ENCODE measurements at regions not wholly inside any gene's neighbourhood (a gene's known extent, or its start where the extent isn't known, plus 50 kb on each side); places are given as distances from the start of the nearest gene placed in this dataset.

- H3K4me3 ChIP-seq (ENCODE audit: low read length), result no peak overlapping the region
- DNase-seq, result no peak
- H3K79me2 ChIP-seq (ENCODE audit: low read length), result no peaks in the 10 kb centered on the region
- H3K4me1 ChIP-seq (ENCODE audit: low read length), result peaks cover 16% of the 10 kb centered on the region
- no peak overlapping the region for H2AFZ ChIP-seq (ENCODE audit: low read length)
- no peak overlapping the region for H3K4me2 ChIP-seq (ENCODE audit: low read depth, low read length)
- H3K9me2 ChIP-seq (replicated peaks; ENCODE audit: insufficient read depth, low read length), result no peaks in the 10 kb centered on the region
- H3K27ac ChIP-seq (ENCODE audit: low read length), result no peak overlapping the region
- TF ChIP-seq CTCF (IDR thresholded peaks at IDR 0.05; ENCODE audit: low read length), result no peak
- TF ChIP-seq EZH2 (optimal IDR thresholded peaks at IDR 0.05; ENCODE audit: low read depth, low read length), result no peak
- no peak for TF ChIP-seq EZH2phosphoT487 (IDR thresholded peaks at IDR 0.05; ENCODE audit: low read length)
- peaks cover 11% of the 10 kb centered on the region for H3F3A ChIP-seq (ENCODE audit: insufficient read depth, low read length)
- H3K9ac ChIP-seq (ENCODE audit: low read length), result no peak overlapping the region
- no peaks in the 10 kb centered on the region for H3K9me3 ChIP-seq (replicated peaks; ENCODE audit: insufficient read depth, low read length)
- H3K36me3 ChIP-seq (replicated peaks; ENCODE audit: insufficient read depth, low read length), result no peaks in the 10 kb centered on the region
- H4K20me1 ChIP-seq (ENCODE audit: insufficient read depth, low read length), result no peaks in the 10 kb centered on the region
- no peaks in the 10 kb centered on the region for H3K27me3 ChIP-seq (replicated peaks; ENCODE audit: insufficient read depth, low read length)
These were observed 790.5 kb downstream of the RNF144A start for GRCh38 chr2:7707723-7708122.

GRCh38 chr2:7709907-7710306 lies 792.7 kb downstream of the RNF144A start:
- no peak for DNase-seq
- H3K4me3 ChIP-seq (ENCODE audit: low read length), result no peak overlapping the region
- no peak overlapping the region for H2AFZ ChIP-seq (ENCODE audit: low read length)
- H3F3A ChIP-seq (ENCODE audit: insufficient read depth, low read length), result no peaks in the 10 kb centered on the region
- H3K36me3 ChIP-seq (replicated peaks; ENCODE audit: insufficient read depth, low read length), result no peaks in the 10 kb centered on the region
- no peaks in the 10 kb centered on the region for H3K27me3 ChIP-seq (replicated peaks; ENCODE audit: insufficient read depth, low read length)
- TF ChIP-seq CTCF (IDR thresholded peaks at IDR 0.05; ENCODE audit: low read length) (no peak), EZH2 (optimal IDR thresholded peaks at IDR 0.05; ENCODE audit: low read depth, low read length) (no peak), EZH2phosphoT487 (IDR thresholded peaks at IDR 0.05; ENCODE audit: low read length) (no peak)
- no peak overlapping the region for H3K27ac ChIP-seq (ENCODE audit: low read length)
- no peak overlapping the region for H3K4me2 ChIP-seq (ENCODE audit: low read depth, low read length)
- H3K79me2 ChIP-seq (ENCODE audit: low read length), result no peaks in the 10 kb centered on the region
- no peaks in the 10 kb centered on the region for H3K9me3 ChIP-seq (replicated peaks; ENCODE audit: insufficient read depth, low read length)
- H3K9ac ChIP-seq (ENCODE audit: low read length), result no peak overlapping the region
- no peaks in the 10 kb centered on the region for H4K20me1 ChIP-seq (ENCODE audit: insufficient read depth, low read length)
- no peaks in the 10 kb centered on the region for H3K9me2 ChIP-seq (replicated peaks; ENCODE audit: insufficient read depth, low read length)
- no peaks in the 10 kb centered on the region for H3K4me1 ChIP-seq (ENCODE audit: low read length)

GRCh38 chr2:7711167-7711566 lies 794.0 kb downstream of the RNF144A start:
- Histone ChIP-seq H3K4me1 (ENCODE audit: low read length) (no peaks in the 10 kb centered on the region), H3F3A (ENCODE audit: insufficient read depth, low read length) (no peaks in the 10 kb centered on the region), H3K36me3 (replicated peaks; ENCODE audit: insufficient read depth, low read length) (no peaks in the 10 kb centered on the region), H4K20me1 (ENCODE audit: insufficient read depth, low read length) (no peaks in the 10 kb centered on the region), H3K9me3 (replicated peaks; ENCODE audit: insufficient read depth, low read length) (no peaks in the 10 kb centered on the region), H3K27me3 (replicated peaks; ENCODE audit: insufficient read depth, low read length) (no peaks in the 10 kb centered on the region), H3K79me2 (ENCODE audit: low read length) (no peaks in the 10 kb centered on the region), H3K27ac (ENCODE audit: low read length) (no peak overlapping the region), H3K4me3 (ENCODE audit: low read length) (no peak overlapping the region), H3K4me2 (ENCODE audit: low read depth, low read length) (no peak overlapping the region), H3K9me2 (replicated peaks; ENCODE audit: insufficient read depth, low read length) (no peaks in the 10 kb centered on the region), H2AFZ (ENCODE audit: low read length) (no peak overlapping the region), H3K9ac (ENCODE audit: low read length) (no peak overlapping the region)
- TF ChIP-seq CTCF (IDR thresholded peaks at IDR 0.05; ENCODE audit: low read length), result no peak
- TF ChIP-seq EZH2 (optimal IDR thresholded peaks at IDR 0.05; ENCODE audit: low read depth, low read length), result no peak
- TF ChIP-seq EZH2phosphoT487 (IDR thresholded peaks at IDR 0.05; ENCODE audit: low read length), result no peak
- no peak for DNase-seq
